ENCODE measurements at regions not wholly inside any gene's neighbourhood (a gene's known extent, or its start where the extent isn't known, plus 50 kb on each side); places are given as distances from the start of the nearest gene placed in this dataset.
"Not testable (repeated sequence)": the region's sequence is repeated elsewhere in the genome, so short reads cannot be mapped to it uniquely, and the experiment has no call there.

- DNase-seq: not testable (repeated sequence)
Observed at GRCh38 chr1:245102149-245102548, 52.6 kb upstream of the KIF26B start.

DNA sequence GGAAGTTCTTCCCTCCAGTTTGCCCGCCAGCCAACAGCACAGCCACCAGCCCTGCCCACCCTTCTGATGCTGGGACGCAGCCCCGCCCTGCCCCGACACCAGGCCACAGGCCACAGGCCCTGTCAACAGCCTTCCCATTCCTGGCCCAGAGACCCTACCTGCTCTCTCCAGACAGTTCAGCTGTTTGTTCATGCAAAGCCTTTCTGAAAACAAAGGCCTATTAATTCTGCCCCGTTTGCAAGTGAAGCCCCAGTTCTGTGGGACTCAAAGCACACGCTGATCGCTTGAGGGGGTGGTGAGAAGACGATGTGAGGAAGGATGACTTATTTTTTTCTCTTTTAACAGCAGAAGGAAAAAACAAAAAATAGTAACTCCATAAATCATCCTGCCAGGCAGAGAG is 55.4 kb upstream of the KIF26B start:
- no peak for DNase-seq

- DNase-seq: no peak
Observed at GRCh38 chr1:245098924-245099323, 55.9 kb upstream of the KIF26B start.

DNA sequence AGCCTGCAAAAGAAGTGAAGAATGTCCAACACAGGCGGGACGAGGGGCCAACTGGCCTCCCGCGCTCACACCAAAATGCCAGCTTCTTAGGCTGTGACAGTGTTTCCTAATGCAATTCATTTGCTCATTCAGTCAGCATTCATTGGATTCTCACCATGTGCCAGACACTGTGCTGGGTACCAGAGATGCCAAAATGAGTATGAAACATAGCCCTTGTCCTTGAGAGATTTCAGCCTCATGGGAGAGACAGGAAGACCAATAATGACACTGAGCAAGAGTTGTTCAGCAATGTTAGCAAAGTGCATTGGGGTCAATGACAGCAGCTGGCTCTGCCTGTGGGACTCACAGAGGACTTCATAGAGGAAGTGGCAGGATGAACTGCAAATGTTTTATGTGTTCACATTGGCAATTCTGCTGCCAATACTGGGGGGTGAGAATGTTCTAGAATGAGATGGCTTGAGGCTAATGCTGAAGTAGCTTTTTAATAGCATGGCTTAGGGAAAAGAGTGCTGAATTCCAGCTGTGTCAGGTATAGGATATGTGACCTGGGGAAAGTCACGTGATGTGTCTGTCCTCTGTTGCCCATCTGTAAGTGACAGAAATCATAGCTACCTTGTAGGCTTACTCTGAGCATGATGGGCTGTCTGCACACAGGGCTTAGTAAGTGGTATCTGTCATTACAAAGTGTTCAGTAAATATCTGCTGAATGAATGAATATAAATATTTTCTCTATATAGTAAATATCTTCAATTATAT is 58.3 kb upstream of the KIF26B start:
- no peak for DNase-seq

GRCh38 chr1:245095903-245096302 is 58.9 kb upstream of the KIF26B start:
- DNase-seq: no peak

- no peak for DNase-seq
Observed at GRCh38 chr1:245094954-245095353, 59.8 kb upstream of the KIF26B start.

- DNase-seq: no peak
Observed at GRCh38 chr1:245094092-245094491, 60.7 kb upstream of the KIF26B start.

DNA sequence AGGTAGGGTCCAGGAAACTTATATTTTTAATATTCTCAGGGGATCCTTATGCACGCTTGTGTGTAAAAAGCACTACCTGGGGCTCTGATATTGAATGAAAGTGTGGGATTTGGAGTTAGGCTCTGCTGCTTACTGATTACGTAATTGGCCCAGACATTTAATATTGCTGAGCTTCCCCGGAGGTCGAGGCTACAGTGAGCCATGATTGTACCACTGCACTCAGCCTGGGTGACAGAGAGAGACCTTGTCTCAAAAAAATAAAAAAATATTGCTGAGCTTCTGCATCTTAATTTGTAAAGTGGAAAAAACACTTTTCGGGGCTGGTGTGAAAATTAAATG is 62.2 kb upstream of the KIF26B start:
- DNase-seq: no peak

DNA sequence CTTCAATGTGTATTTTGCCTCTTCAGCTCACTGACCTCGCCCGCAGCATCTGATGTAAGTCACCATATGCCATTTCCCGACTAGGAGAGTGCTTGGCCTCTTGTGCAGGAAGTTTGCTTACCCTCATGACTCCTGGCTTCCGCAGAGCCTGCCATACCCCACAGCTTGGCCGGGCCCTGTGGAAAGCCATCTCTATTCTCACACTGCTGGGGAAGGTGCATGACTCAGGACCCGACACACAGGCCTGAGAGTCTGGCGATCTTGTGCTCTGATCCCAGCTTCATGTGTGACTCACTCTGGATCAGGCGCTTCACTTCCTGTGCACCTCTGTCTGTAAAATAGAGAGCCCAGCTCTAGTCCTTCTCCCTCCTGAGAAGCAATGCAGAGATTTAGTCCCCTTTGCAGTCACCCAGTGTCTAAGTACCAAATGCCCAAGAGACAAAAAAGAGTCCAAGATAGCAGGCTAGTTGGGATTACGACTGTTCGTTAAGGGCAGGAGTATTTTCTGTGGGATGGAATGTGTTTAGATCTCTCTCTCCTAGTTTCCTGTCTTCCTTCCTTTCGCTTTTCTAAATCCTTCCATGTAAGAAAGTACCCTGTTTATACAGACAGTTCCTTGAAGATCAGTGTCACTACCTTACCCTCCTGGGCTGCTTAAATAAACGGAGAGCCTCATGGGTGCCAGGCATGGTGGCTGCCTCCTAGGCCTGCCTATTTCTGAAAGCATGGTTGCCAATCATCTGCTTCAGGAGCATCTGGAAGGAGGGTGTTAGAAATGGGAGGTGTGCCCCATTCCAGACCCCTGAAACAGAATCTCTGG is 62.8 kb upstream of the KIF26B start:
- no peak for DNase-seq

DNA sequence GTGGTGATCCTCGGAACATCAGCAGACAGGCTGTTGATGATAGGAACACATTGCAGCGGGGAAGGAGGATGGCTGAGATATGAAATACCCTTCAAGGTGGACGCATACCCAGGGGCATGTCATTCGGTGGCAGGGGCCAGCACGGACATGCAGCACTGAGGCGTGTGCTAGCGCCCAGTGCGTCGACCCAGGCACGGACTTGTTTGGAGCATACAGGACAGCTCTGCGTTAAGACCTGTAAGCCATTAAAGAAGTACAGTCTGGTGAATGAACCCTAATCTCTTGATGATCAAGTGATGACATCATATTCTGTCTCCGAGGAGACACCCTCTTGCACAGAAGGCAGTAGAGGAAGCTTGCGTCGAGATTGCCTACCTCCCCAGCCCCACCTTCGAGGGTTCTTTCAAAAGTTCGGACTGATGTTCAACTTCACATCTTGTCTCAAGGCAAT is 63.6 kb upstream of the KIF26B start:
- DNase-seq: no peak

DNA sequence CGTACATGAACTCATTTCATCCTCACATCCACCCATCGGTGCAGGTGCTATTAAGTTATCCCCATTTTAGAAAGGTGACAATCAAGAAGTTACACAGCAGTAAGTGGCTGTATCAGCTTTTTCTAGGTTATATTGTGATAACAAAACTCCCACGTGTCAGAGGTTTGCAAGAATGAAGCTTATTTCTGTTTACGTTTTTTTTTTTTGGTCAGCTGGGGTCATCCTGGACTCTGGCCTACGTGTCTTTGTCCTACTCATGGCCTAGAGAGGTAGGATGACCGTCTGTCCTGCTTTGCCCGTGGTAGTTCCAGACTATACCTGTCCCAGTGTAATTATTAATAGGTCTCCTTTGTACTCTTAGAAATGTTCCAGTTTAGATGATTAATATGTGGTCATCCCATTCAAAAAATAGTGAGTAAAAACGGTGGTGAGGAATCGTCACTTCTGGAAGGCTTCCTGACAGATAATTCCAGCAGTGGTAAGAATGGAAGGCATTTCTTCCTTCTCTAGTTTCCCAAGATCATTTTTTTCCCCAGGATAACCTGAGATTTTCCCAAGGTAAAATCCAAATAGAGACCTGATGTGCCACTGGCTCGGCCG is 64.2 kb upstream of the KIF26B start:
- no peak for DNase-seq

- no peak for DNase-seq
Observed at GRCh38 chr1:245087723-245088122, 67.1 kb upstream of the KIF26B start.

GRCh38 chr1:245086389-245086969 is 68.3 kb upstream of the KIF26B start:
- no peak for DNase-seq

GRCh38 chr1:245085508-245086095 is 69.2 kb upstream of the KIF26B start:
- no peak for DNase-seq

DNA sequence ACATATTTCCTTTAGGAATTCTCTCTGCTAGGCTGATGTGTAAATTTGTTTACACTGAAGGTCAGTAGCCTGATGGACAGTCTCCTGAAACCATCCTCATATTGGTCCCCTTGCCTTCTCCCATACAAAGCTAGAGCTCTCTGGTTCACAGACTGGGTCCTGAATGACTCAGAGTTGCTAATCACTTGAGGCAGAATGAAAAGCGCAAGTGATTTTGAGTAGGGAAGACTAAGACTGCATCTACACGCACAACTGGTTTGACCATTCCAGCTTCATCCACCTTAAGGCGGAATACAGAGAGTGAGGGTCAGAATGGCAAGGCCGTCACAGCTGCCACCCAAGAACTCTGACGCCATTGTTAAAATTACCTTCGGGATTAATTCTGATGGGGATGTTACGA is 70.2 kb upstream of the KIF26B start:
- DNase-seq: no peak

- DNase-seq: peak; percentile 10
Observed at GRCh38 chr1:245079021-245079609, 75.7 kb upstream of the KIF26B start.

DNA sequence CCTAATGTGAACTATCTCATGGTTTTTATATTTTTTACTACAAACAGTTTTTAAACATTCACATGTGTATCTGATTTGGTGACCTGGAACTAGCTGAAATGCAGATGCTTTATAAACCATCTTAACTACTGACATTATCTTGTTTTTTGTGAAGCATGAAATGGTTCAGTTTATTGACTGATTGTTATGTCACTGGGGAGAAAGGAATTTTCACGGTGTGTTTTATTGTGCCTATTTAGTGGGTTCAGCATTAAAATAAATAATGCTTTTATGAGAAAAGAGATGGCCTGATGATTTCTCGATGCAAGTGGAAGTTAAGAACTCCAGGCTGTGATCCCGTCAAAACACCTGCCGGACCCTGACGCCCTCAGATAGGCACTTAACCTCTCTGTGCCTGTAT is 79.9 kb upstream of the KIF26B start:
- DNase-seq: no peak

GRCh38 chr1:245074232-245074747 is 80.5 kb upstream of the KIF26B start:
- no peak for DNase-seq

- no peak for DNase-seq
Observed at GRCh38 chr1:245070836-245071615, 83.8 kb upstream of the KIF26B start.

DNA sequence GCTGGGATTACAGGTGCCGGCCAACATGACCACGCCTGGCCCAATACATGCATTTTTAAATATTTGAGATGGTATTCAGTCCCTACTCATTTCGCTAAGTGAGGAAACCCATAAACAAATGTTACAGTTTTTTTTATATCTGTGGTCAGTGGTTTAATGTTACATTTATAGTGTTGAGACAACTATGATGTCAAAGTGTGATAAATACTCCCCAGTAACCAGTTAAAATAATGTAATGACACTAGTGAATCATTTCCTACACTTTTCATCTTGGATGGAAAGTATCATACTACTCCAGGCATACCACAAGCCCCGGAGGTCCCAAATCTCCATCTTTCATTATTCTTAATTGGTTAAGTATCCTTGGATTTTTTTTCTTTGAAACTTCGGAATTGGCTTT is 87.5 kb upstream of the KIF26B start:
- DNase-seq: no peak

- no peak for DNase-seq
Observed at GRCh38 chr1:245062741-245063305, 92.0 kb upstream of the KIF26B start.
